HG03139 (cell line): ENCODE measurements at regions not wholly inside any gene's neighbourhood (a gene's known extent, or its start where the extent isn't known, plus 50 kb on each side); places are given as distances from the start of the nearest gene placed in this dataset.
"Not testable (repeated sequence)": the region's sequence is repeated elsewhere in the genome, so short reads cannot be mapped to it uniquely, and the experiment has no call there.

Experiments used
- ATAC-seq: cut with Tn5 transposase; IDR thresholded peaks from one replicate; pipeline ENCODE4 v1.9.1; 2021; ENCODE audit not compliant: unreplicated experiment

DNA sequence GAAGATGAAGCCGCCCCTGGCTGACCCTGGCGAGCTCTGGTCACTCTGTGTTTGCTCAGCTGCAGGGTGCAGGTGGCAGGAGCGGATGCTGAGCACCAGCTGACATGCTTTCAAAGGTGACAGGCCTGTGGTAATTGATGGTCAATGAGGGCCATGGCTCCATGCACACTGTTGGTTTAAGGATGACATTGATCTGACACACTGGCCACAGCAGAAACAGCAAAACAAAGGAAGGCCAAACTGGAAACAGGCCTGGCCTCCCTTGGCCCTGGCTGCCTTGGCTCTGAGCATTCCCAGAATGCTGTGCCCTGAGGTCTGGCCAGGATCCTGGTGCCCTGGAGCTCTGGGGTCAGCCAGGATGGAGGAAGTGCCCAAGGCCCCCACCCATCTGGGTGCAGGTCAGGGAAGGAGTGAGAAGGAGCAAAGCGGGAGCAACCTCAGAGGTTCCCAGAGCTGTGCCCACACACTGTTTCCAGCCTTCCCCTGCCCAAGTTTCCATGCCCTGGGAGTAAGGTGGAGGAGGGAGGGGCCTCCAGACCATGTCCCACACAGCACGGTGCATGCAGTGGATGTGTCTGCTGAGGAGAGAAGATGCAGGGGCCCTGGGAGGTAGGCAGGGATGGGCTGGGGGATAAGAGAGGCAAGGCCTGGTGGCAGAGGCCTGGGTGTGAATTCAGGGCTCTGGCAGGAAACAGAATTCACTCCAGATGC, 302.2 kb downstream of the RPS24 start:
- ATAC-seq, result no peak

DNA sequence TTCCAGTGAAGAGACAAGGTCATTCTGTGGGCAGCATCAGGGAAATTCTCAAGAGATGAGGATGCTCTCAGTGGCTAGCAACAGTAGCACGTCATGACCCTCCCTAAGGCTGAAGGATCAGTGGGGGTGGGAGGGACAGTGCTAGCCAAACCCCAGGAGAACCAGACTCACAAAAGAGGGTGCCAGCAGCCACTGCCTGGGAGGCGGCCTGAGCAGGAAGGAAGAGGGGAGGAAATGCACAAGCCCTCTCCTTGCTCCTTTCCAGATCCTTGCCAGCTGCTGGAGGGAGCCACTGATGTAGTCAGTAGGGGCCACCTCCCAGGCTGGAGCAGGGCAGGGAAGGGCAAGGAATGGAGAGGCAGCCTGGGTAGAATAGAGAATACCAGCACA, 302.7 kb downstream of the RPS24 start:
- ATAC-seq, result no peak

DNA sequence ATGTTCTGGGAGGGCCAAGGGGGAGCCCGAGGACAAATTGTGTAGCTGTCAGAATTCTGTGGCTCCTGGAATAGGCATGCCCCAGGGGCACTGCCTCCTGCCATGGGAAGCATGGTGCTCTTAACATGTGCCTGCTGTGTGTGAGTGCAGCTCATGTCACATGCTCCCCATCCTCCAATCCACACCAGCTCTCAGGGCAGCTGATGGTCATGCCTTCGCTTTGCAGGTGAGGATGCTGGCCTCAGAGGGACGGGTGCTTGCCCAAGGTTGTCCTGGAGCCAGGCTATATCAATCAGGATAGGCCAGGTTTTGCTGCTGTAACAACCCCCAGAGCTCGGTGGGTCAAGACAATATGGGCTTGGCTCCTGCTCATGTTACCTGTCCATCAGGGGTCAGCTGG, 303.4 kb downstream of the RPS24 start:
- no peak for ATAC-seq

DNA sequence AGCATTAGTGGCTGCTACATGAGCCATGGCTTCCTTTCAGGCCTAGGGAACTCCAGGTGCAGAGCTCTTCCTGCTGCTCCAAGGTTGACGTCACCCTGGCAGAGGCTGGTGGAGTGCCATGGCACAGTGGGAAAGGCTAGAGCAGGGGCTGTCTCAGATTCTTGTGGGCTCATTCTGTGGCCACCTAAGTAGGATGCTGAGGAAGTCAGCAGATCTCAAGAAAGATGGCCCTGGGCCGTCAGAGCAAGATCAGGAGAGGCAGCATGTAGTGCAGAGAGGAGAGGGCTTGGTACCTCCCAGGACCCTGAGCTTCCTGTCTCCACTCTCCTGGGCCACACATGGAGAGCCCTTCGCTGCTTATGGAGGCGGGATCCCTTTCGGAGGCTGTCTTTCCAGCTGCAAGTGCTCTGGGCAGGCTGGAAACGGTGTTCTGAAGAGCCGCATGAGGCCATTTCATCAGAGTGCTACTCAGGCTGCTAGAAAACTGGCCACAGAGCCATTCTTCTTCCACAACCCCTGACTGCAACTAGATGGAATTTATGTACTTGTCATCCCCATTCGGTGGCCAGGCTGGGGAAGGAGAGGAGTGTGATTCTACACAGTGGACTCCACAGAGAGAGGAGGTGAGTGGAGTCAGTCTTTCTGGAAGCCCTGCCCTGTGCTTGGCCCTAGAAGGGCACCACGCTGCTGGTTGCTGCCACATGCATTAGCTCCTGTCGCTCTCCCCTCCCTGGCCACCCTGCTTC, 304.2 kb downstream of the RPS24 start:
- ATAC-seq, result no peak

DNA sequence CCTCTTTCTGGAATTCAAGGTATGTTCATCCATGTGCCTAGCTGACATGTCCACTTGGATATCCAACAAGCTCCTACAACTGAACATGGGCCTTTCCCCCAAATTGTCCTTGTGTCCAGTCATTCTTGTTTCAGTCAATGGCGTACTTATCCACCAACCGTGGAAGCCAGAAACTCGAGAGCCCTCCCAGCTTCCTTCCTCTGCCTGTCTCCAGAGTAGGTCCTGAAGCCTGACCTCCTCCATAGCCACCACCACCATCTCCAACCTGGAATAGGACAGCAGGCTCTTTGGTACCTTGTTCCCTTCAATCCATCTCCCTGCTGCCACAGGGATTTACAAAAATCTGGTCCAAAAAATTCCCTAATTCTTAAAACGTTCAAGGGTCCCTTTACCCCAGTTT, 305.1 kb downstream of the RPS24 start:
- ATAC-seq, result no peak

DNA sequence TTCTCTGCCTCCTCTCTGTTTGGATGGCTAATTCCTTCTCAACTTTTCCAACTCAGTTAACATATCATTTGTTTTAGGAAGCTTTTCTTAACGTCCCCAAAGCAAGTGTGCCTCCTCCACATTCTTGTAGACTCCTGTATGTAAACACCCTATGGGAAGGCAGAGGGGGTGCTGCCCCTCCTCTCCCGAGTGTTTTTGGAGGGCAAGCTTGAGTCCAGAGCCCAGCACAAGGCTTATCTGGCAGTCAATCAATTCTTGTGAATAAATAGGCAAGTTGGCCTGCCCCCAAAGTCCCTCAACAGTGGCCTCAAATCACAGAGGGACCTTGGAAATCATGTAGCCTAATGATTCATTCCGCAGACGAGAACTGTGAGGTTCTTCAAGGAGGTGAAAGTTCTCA, 305.6 kb downstream of the RPS24 start:
- no peak for ATAC-seq

DNA sequence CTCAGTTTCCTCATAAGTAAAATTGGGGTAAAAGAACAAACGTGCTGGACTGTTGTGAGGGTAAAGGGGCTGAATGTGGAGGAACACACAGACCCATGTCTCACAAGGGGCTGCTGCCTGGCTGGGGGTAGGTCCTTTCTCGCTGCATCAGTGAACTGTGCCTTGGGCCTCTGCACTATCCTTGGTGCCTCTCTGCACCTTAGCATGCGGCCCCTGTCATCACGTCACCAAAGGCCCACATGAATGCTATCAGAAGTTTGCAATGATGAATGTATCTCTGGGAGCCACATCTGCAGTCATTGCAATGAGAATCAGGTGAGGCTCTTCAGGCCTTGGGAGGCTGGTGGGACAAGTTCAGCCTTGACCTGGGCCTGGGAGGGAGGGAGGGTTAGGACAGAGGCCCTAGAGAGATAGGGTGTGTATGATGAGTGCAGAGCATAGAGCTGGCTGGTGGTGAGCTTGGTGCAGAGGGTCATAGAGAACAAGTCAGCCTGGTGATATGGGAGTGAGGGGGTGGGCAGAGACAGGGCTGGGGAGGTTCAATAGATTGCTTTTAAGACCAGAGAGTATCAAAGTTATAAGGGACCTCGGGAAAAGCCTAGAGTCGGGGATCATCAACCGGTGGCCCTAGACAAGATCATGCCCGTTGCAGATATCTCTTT, 308.4 kb downstream of the RPS24 start:
- no peak for ATAC-seq

DNA sequence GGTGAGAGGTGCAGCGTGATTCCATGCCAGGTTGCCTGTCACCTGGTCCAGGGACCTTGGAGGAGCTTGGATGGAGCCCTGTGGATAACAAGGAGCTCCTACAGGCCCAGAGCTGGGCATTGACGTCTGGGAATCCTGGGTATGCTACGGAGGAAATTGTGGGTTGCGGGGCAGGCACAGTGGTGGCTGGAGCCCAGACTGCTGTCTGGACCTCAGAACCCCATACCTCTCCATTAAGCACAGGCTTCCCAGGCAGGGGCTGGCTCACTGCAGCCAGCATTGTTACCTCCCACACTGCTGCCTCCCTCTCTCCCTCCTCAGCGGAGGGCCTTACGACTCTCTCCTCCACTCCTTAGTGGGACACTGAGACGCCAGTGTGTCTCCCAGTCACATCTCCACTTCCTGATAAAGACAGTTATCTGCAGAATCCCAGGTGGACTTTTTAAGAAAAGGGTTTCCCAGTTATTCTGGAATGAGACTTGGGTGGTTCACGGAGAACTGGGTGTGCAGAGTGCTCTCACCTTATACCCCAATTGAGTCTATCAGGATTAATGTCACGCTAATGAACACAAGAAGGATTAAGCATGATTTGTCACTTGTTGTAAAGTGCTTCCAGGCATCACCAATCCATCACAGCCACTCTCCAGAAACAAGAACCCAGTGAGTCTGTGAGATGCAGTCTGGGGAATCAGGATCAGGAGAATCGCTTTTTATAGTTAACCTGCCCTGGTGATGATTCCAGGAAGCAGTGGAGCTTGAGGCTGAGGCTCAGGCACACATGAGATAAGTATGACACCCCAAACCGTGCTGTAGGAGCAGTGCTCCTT, 309.4 kb downstream of the RPS24 start:
- no peak for ATAC-seq

DNA sequence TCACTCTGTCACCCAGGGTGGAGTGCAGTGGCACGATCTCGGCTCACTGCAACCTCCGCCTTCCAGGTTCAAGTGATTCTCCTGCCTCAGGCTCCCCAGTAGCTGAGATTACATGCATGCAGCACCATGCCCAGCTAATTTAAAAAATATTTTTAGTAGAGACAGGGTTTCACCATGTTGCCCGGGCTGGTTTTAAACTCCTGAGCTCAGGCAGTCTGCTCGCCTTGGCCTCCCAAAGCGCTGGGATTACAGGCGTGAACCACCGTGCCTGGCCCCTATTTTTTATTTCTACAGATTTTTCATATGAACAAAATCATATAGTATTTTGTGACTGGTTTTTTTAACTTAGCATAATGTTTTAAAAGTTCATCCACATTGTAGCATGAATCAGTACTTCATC, 310.6 kb downstream of the RPS24 start:
- ATAC-seq, result not testable (repeated sequence)

DNA sequence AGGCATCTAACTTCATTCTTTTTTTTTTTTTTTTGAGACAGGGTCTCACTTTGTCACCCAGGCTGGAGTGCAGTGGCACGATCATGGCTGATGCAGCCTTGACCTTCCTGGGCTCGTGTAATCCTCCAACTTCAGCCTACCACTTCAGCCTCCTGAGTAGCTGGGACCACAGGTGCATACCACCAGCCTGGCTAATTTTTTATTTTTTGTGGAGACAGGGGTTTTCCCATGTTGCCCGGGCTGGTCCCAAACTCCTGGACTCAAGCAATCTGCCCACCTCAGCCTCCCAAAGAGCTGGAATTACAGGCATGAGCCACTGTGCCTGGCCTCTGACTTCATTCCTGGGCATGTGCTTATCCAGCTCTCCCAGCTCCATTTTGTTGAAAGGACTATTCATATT, 311.9 kb downstream of the RPS24 start:
- ATAC-seq, result not testable (repeated sequence)

DNA sequence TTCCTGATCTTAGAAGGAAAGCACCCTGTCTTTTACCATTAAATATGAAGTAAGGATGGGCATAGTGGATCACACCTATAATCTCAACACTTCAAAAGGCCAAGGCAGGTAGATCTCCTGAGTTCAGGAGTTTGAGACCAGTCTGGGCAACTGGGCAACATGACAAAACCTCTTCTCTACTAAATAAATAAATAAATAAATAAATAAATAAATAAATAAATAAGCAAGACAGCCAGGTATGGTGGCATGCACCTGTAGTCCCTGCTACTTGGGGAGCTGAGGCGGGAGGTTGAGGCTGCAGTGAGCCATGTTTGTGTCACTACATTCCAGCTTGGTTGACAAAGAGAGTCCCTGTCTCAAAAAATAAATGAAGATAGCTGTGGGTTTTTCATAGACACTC, 313.1 kb downstream of the RPS24 start:
- no peak for ATAC-seq

DNA sequence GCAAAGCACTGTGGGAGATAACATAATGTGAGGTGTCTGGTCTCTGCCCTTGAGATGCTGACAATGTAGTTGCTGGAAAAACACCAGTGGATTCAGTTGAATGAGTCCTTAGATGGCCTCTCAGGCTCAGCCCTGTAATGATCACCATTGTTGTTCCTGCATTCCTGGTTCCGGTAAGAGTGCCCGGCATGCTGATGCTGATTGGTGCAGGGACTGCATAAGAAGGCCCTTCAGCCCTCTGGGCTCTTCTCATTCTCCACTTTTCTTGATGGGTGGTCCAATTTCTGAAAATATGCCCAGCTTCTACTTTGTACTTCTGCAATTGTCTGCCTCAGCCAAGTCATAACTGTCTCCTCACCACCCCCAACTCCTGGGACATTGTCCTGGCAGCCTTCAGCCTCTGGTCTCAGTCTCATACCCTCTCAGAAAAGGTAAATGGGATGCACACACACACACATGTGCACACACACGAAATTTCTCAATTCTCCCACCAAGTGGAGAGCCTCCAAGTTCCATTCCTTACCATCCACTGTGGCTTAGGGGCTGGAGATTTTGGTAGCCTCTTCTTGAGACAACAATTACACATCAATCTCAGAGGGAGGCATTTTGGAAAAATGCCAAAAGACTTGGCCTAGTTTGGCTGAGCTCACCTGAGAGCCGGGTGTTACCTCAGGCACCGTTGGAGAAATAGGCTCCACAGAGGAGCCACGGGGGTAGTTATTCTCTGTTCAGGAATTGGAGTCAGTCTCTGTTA, 314.9 kb downstream of the RPS24 start:
- ATAC-seq, result no peak

DNA sequence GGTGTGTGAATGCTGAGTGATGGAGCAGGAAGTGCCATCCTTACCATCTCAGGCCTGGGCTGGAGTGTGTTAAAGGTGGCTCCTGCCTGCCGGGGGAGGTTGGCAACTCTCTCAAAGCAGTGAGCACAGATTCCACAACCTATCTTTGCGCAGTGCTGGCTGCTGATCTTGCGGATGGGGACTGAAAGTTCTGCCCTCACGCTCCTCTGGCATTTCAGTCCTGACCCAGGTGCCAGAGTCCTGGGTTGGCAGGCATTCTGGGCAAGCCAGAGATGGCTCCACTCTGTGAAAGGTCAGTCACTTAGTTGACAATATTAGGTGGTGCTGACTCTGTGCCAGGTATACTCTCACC, 315.5 kb downstream of the RPS24 start:
- ATAC-seq, result no peak

DNA sequence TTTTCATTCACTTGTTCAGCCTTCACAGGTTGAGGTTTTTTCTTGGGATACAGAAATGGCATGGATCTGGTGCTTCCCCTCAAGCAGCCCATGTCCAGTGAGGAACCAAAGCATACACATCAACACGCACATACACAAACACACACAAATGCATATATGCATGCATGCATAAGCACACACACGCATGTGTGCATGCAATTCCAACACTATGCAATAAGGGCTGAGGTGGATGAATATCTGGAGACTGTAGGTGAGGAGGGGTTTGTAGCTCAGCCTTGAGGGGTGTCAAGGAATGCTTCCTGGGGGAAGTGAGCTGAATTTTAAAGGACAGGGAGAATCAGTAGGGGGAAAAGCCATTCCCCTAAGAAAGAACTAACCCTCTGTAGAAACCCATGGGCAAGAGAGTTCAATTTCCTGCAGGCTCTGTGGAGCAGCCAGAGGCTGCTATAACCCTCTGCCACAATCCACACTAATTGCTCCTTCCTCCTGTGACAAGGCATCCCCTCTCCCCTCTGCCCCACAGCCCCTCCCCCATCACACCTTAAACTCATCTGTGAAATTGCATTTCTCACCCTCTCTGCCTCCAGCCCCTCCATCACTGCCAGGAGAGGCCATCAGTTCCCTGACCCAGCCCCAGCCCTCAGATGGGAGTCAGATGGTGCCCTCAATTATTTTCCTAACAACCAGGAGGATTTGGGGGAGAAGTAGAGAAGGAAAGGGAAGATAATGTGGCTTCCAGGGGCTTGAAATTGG, 316.4 kb downstream of the RPS24 start:
- no peak for ATAC-seq

DNA sequence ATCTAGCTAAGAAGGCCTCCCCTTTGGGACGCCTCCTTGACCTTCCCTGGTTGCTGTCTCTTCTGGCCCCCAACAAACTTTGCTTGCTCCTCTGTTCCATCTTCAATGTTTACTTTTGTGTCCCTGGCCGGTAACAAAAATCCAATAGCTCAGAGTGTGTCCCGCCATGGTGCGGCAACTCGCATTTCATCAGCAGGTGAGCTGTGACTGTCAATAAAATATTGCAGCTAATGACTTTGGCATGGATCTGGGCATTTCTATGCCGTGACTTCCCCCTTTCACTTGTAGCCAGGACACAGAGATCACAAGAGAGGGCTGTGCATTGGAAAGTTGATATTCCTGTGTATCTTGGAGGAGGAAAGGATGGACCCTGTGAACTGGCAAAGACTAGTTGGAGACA, 317.6 kb downstream of the RPS24 start:
- ATAC-seq, result no peak

DNA sequence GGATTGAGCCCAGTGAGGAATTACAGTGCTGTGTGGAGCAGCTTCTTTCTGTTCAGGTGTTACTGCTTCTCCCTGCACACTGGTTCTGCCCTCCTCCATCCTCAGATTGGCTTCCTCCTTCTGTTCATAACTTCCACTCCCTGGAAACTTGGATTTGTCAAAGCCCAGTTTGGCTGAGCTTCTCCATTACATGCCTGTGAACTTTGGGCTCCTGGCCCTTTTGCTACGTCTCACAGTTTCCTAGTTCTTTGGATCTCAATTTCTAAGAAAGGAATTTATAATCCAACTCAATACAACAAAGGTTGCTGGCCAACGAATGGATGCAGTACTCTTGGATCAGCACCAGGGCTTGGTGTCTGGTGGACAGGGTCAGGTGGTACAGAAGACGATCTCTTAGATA, 318.1 kb downstream of the RPS24 start:
- ATAC-seq, result no peak

DNA sequence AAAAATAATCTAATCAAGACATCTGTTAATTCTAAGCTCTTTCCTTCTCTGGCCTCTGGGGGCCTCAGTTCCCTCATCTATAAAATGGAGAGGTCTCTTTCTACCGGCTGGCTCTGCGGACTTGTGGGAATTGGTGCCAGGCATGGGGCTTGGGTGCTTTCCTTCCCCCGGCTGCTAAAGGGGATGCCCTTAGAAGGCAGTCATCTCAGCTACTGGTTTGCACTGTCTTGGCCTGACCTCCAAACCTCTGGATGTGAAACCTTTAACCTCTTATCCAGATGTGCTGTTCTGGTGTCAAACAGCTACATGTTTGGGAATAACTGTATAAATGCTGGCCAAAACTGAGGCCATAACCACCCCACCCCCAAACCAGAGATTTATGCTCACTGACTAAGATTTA, 320.0 kb downstream of the RPS24 start:
- no peak for ATAC-seq

DNA sequence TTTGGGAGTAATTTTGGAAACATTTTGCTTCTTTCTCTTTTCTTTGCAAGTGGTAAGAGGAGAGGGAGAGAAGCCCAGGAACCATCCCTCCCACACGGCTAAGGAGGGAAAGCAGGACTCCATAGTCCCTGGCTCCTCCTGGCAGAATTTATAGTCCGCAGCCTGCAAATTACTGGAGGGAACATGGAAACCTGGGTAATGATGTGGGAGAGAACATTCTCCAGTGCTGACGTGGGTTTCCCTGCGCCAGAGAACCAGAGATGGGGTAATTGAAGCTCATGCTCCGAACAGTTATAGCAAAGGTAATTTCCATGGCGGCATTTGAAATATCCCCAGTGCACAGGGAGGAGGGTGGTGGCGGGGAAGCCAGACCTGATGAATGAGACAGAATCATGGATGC, 320.4 kb downstream of the RPS24 start:
- no peak for ATAC-seq

DNA sequence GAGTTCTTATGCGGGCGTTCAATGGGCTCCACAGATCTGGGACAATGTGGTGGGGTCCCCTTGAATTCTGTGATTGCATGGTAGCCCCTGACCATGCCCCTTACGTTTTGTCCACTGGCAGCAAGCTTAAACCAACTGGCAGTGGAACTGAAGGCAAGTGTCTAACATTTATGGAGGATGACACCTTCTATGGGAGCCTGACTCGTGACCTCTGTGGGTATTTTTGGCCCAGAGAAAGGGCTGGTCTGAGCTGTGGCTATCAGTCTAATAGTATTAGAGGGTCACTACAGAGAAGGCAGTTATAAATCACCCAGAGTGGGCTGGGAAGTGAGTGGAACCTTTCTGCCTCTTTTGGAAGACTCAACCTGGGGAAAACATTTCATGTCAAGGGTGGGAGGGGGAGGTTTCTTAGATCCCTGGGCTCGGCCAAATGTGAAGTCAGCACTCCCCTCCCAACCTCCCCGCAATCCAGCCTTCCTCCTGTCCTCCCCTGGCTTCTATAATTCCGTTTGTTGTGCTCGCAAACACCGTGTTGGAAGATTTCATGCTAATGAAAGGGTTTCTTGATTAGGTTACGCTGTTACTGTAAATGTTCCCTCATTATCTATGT, 322.7 kb downstream of the RPS24 start:
- no peak for ATAC-seq
